ENCODE measurements at regions not wholly inside any gene's neighbourhood (a gene's known extent, or its start where the extent isn't known, plus 50 kb on each side); places are given as distances from the start of the nearest gene placed in this dataset.

DNA sequence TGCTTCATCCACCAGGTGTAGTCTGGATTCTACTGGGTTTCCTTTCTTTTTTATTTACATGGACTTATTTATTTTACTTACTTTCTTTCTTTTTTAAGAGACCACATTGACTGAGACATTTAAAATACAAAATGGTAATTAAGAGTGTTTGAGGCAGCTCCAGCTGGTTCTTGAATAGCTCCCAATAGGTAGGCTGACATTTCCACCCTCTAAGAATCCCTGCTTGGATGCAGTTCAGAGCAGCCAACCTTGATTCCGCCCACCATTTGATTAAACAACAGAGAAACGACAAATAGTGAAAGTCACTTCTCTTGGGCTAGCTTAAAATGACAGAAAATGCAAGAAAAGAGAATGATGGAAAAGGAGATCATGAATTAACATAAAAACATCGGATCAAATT lies 270.5 kb downstream of the TUSC7 start:
- TF ChIP-seq, protein P1, sequence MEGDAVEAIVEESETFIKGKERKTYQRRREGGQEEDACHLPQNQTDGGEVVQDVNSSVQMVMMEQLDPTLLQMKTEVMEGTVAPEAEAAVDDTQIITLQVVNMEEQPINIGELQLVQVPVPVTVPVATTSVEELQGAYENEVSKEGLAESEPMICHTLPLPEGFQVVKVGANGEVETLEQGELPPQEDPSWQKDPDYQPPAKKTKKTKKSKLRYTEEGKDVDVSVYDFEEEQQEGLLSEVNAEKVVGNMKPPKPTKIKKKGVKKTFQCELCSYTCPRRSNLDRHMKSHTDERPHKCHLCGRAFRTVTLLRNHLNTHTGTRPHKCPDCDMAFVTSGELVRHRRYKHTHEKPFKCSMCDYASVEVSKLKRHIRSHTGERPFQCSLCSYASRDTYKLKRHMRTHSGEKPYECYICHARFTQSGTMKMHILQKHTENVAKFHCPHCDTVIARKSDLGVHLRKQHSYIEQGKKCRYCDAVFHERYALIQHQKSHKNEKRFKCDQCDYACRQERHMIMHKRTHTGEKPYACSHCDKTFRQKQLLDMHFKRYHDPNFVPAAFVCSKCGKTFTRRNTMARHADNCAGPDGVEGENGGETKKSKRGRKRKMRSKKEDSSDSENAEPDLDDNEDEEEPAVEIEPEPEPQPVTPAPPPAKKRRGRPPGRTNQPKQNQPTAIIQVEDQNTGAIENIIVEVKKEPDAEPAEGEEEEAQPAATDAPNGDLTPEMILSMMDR (IDR thresholded peaks at IDR 0.05), result no peak
- TF ChIP-seq POLR2A (IDR thresholded peaks at IDR 0.05) (no peak), POLR2AphosphoS5 (IDR thresholded peaks at IDR 0.05) (no peak), EP300 (IDR thresholded peaks at IDR 0.05) (no peak)
